Kidney capillary endothelial cell (primary cell): ENCODE measurements at regions not wholly inside any gene's neighbourhood (a gene's known extent, or its start where the extent isn't known, plus 50 kb on each side); places are given as distances from the start of the nearest gene placed in this dataset.
A peak's percentile ranks its signal among the peaks of the same experiment; 100 is the strongest.
"Not testable (repeated sequence)": the region's sequence is repeated elsewhere in the genome, so short reads cannot be mapped to it uniquely, and the experiment has no call there.

Experiments used
- DNase-seq: peaks from one replicate; pipeline ENCODE4 v3.0.0-alpha.2; 2018; ENCODE audit warnings: low spot score

GRCh38 chr20:60170116-60170515, 211.9 kb downstream of the CDH26 start:
- no peak for DNase-seq

- DNase-seq: no peak
These were observed 213.1 kb downstream of the CDH26 start for GRCh38 chr20:60171313-60171712.

GRCh38 chr20:60171738-60172137, 213.5 kb downstream of the CDH26 start:
- no peak for DNase-seq

- no peak for DNase-seq
These were observed 214.2 kb downstream of the CDH26 start for GRCh38 chr20:60172346-60172984.

- DNase-seq: no peak
These were observed 218.9 kb downstream of the CDH26 start for GRCh38 chr20:60177080-60177479.

- DNase-seq: no peak
These were observed 222.8 kb downstream of the CDH26 start for GRCh38 chr20:60180986-60181385.

- no peak for DNase-seq
These were observed 228.2 kb downstream of the CDH26 start for GRCh38 chr20:60186412-60186811.

GRCh38 chr20:60187683-60188082, 229.5 kb downstream of the CDH26 start:
- DNase-seq: no peak

- DNase-seq: no peak
These were observed 232.8 kb downstream of the CDH26 start for GRCh38 chr20:60191014-60191413.

- DNase-seq: no peak
These were observed 234.1 kb downstream of the CDH26 start for GRCh38 chr20:60192326-60192725.

GRCh38 chr20:60199132-60199531, 240.9 kb downstream of the CDH26 start:
- not testable (repeated sequence) for DNase-seq

GRCh38 chr20:60199866-60200265, 241.6 kb downstream of the CDH26 start:
- no peak for DNase-seq

GRCh38 chr20:60200305-60200918, 242.2 kb downstream of the CDH26 start:
- no peak for DNase-seq

- no peak for DNase-seq
These were observed 243.1 kb downstream of the CDH26 start for GRCh38 chr20:60201198-60201835.

- no peak for DNase-seq
These were observed 243.8 kb downstream of the CDH26 start for GRCh38 chr20:60202046-60202445.

- no peak for DNase-seq
These were observed 245.2 kb downstream of the CDH26 start for GRCh38 chr20:60203451-60203850.

GRCh38 chr20:60204601-60205000, 246.4 kb downstream of the CDH26 start:
- no peak for DNase-seq

GRCh38 chr20:60206259-60206658, 248.0 kb downstream of the CDH26 start:
- DNase-seq: peak; percentile 12

GRCh38 chr20:60209048-60209447, 250.8 kb downstream of the CDH26 start:
- no peak for DNase-seq

GRCh38 chr20:60210779-60211617, 252.8 kb downstream of the CDH26 start:
- DNase-seq: peak; percentile 41

- no peak for DNase-seq
These were observed 253.6 kb downstream of the CDH26 start for GRCh38 chr20:60211618-60212463.

GRCh38 chr20:60212695-60213094, 254.5 kb downstream of the CDH26 start:
- no peak for DNase-seq
